Activated T-cell treated with anti-CD3 and anti-CD28 coated beads, Interleukin-2, amount 50 U/mL, for 24 hours (primary cell): ENCODE measurements at regions not wholly inside any gene's neighbourhood (a gene's known extent, or its start where the extent isn't known, plus 50 kb on each side); places are given as distances from the start of the nearest gene placed in this dataset.

Experiments used
- DNase-seq: peaks from one replicate; pipeline ENCODE4 v3.0.0-alpha.2; 2020
- H3K27ac Mint-ChIP-seq: 2 replicates; pipeline ENCODE4 v1.8.0; 2020; ENCODE audit warnings: mild to moderate bottlenecking, mixed read lengths
- H3K27me3 Mint-ChIP-seq: 2 replicates; pipeline ENCODE4 v1.8.0; 2020; ENCODE audit warnings: mixed read lengths
- H3K36me3 Mint-ChIP-seq: 2 replicates; pipeline ENCODE4 v1.8.0; 2020; ENCODE audit warnings: low read depth, mixed read lengths
- H3K4me1 Mint-ChIP-seq: 2 replicates; pipeline ENCODE4 v1.8.0; 2020; ENCODE audit warnings: low read depth, mixed read lengths
- H3K4me3 Mint-ChIP-seq: 2 replicates; pipeline ENCODE4 v1.8.0; 2020; ENCODE audit warnings: mild to moderate bottlenecking, moderate library complexity, mixed read lengths
- H3K9me3 Mint-ChIP-seq: 2 replicates; pipeline ENCODE4 v1.8.0; 2020; ENCODE audit warnings: mixed read lengths

GRCh38 chr7:114242992-114243507, 171.6 kb upstream of the FOXP2 start:
- DNase-seq = no peak
- Mint-ChIP-seq H3K4me1 (no peaks in the 10 kb centered on the region), H3K4me3 (no peak overlapping the region), H3K27me3 (no peaks in the 10 kb centered on the region), H3K36me3 (no peaks in the 10 kb centered on the region), H3K27ac (no peak overlapping the region), H3K9me3 (no peaks in the 10 kb centered on the region)

GRCh38 chr7:114229246-114229645, 185.4 kb upstream of the FOXP2 start:
- no peak for DNase-seq
- H3K36me3 Mint-ChIP-seq = no peaks in the 10 kb centered on the region
- no peaks in the 10 kb centered on the region for H3K9me3 Mint-ChIP-seq
- no peaks in the 10 kb centered on the region for H3K4me1 Mint-ChIP-seq
- H3K27me3 Mint-ChIP-seq = no peaks in the 10 kb centered on the region
- H3K27ac Mint-ChIP-seq = no peak overlapping the region
- H3K4me3 Mint-ChIP-seq = no peak overlapping the region

GRCh38 chr7:114225784-114226183, 188.8 kb upstream of the FOXP2 start:
- Mint-ChIP-seq H3K4me1 (no peaks in the 10 kb centered on the region), H3K9me3 (no peaks in the 10 kb centered on the region), H3K27me3 (no peaks in the 10 kb centered on the region), H3K36me3 (no peaks in the 10 kb centered on the region), H3K27ac (no peak overlapping the region), H3K4me3 (no peak overlapping the region)
- no peak for DNase-seq

GRCh38 chr7:114218283-114218682, 196.3 kb upstream of the FOXP2 start:
- no peaks in the 10 kb centered on the region for H3K27me3 Mint-ChIP-seq
- H3K4me1 Mint-ChIP-seq = no peaks in the 10 kb centered on the region
- no peaks in the 10 kb centered on the region for H3K36me3 Mint-ChIP-seq
- H3K27ac Mint-ChIP-seq = no peak overlapping the region
- no peak overlapping the region for H3K4me3 Mint-ChIP-seq
- no peak for DNase-seq
- no peaks in the 10 kb centered on the region for H3K9me3 Mint-ChIP-seq

GRCh38 chr7:114217026-114217806, 197.4 kb upstream of the FOXP2 start:
- Mint-ChIP-seq H3K4me3 (no peak overlapping the region), H3K9me3 (no peaks in the 10 kb centered on the region), H3K27me3 (no peaks in the 10 kb centered on the region), H3K27ac (no peak overlapping the region), H3K36me3 (no peaks in the 10 kb centered on the region), H3K4me1 (no peaks in the 10 kb centered on the region)
- no peak for DNase-seq

GRCh38 chr7:114214466-114214865, 200.1 kb upstream of the FOXP2 start:
- Mint-ChIP-seq H3K4me3 (no peak overlapping the region), H3K4me1 (no peaks in the 10 kb centered on the region), H3K27me3 (no peaks in the 10 kb centered on the region), H3K9me3 (no peaks in the 10 kb centered on the region), H3K36me3 (no peaks in the 10 kb centered on the region), H3K27ac (no peak overlapping the region)
- DNase-seq = no peak

GRCh38 chr7:114212721-114213429, 201.7 kb upstream of the FOXP2 start:
- no peaks in the 10 kb centered on the region for H3K36me3 Mint-ChIP-seq
- no peak overlapping the region for H3K4me3 Mint-ChIP-seq
- H3K4me1 Mint-ChIP-seq = no peaks in the 10 kb centered on the region
- no peaks in the 10 kb centered on the region for H3K27me3 Mint-ChIP-seq
- peaks cover 3% of the 10 kb centered on the region for H3K9me3 Mint-ChIP-seq
- no peak overlapping the region for H3K27ac Mint-ChIP-seq
- no peak for DNase-seq

GRCh38 chr7:114209968-114210367, 204.6 kb upstream of the FOXP2 start:
- Mint-ChIP-seq H3K27ac (no peak overlapping the region), H3K4me1 (no peaks in the 10 kb centered on the region), H3K4me3 (no peak overlapping the region), H3K9me3 (peaks cover 3% of the 10 kb centered on the region), H3K36me3 (no peaks in the 10 kb centered on the region), H3K27me3 (no peaks in the 10 kb centered on the region)
- no peak for DNase-seq

- DNase-seq = no peak
- Mint-ChIP-seq H3K36me3 (no peaks in the 10 kb centered on the region), H3K27ac (no peak overlapping the region), H3K4me3 (no peak overlapping the region), H3K4me1 (no peaks in the 10 kb centered on the region), H3K9me3 (peaks cover 3% of the 10 kb centered on the region), H3K27me3 (no peaks in the 10 kb centered on the region)
These were observed 207.9 kb upstream of the FOXP2 start for GRCh38 chr7:114206688-114207087.

- no peaks in the 10 kb centered on the region for H3K36me3 Mint-ChIP-seq
- no peaks in the 10 kb centered on the region for H3K9me3 Mint-ChIP-seq
- H3K27ac Mint-ChIP-seq = no peak overlapping the region
- H3K4me3 Mint-ChIP-seq = no peak overlapping the region
- no peaks in the 10 kb centered on the region for H3K4me1 Mint-ChIP-seq
- H3K27me3 Mint-ChIP-seq = no peaks in the 10 kb centered on the region
- no peak for DNase-seq
These were observed 218.1 kb upstream of the FOXP2 start for GRCh38 chr7:114196517-114196916.

GRCh38 chr7:114190387-114190786, 224.2 kb upstream of the FOXP2 start:
- Mint-ChIP-seq H3K9me3 (no peaks in the 10 kb centered on the region), H3K27ac (no peak overlapping the region), H3K27me3 (no peaks in the 10 kb centered on the region), H3K4me1 (no peaks in the 10 kb centered on the region), H3K36me3 (no peaks in the 10 kb centered on the region), H3K4me3 (no peak overlapping the region)
- no peak for DNase-seq

GRCh38 chr7:114183311-114184088, 231.1 kb upstream of the FOXP2 start:
- no peak for DNase-seq
- H3K27ac Mint-ChIP-seq = no peak overlapping the region
- no peaks in the 10 kb centered on the region for H3K9me3 Mint-ChIP-seq
- H3K4me3 Mint-ChIP-seq = no peak overlapping the region
- no peaks in the 10 kb centered on the region for H3K36me3 Mint-ChIP-seq
- no peaks in the 10 kb centered on the region for H3K4me1 Mint-ChIP-seq
- no peaks in the 10 kb centered on the region for H3K27me3 Mint-ChIP-seq

GRCh38 chr7:114182837-114183236, 231.8 kb upstream of the FOXP2 start:
- no peaks in the 10 kb centered on the region for H3K27me3 Mint-ChIP-seq
- H3K36me3 Mint-ChIP-seq = no peaks in the 10 kb centered on the region

GRCh38 chr7:114181280-114181679, 233.3 kb upstream of the FOXP2 start:
- H3K9me3 Mint-ChIP-seq = no peaks in the 10 kb centered on the region
- H3K4me1 Mint-ChIP-seq = no peaks in the 10 kb centered on the region
- no peak for DNase-seq
- no peak overlapping the region for H3K27ac Mint-ChIP-seq
- H3K27me3 Mint-ChIP-seq = no peaks in the 10 kb centered on the region
- no peak overlapping the region for H3K4me3 Mint-ChIP-seq
- H3K36me3 Mint-ChIP-seq = no peaks in the 10 kb centered on the region

More at GRCh38 chr7:114182837-114183236, 231.8 kb upstream of the FOXP2 start:
- no peak overlapping the region for H3K4me3 Mint-ChIP-seq
- H3K27ac Mint-ChIP-seq = no peak overlapping the region
- H3K4me1 Mint-ChIP-seq = no peaks in the 10 kb centered on the region
- no peak for DNase-seq
- no peaks in the 10 kb centered on the region for H3K9me3 Mint-ChIP-seq
